ENCODE measurements at regions not wholly inside any gene's neighbourhood (a gene's known extent, or its start where the extent isn't known, plus 50 kb on each side); places are given as distances from the start of the nearest gene placed in this dataset.

DNA sequence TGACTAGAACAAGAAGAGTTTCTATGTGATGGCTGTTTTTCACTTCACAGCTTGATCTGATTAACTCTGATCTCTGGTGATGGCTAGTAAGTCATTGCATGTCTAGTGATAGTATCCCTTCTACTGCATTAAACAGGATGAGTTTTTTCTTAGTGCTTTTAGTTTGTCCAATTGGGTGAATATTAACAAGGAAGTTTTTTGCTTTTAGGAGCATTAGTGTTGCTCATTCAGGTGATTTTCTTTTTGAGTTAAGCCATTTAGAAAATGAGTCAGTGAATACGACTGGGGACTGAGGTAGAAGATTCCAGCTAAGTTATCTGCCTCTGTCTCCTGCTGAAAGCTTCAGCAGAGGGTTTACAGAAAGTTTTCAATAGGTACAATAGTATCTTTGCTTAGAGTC is 306.7 kb downstream of the PIK3C3 start:
- intact Hi-C loops (cut with DNase I; ENCODE audit: low total_unique reads): no loop called here
- H3K36me3 ChIP-seq: no peaks in the 10 kb centered on the region
- H3K9me3 ChIP-seq: no peaks in the 10 kb centered on the region
- H3K27ac ChIP-seq: no peak overlapping the region
- H3K27me3 ChIP-seq: no peaks in the 10 kb centered on the region
- H3K4me1 ChIP-seq: no peaks in the 10 kb centered on the region
- no peak for TF ChIP-seq POLR2AphosphoS5 (IDR thresholded peaks at IDR 0.05)
- no peak for TF ChIP-seq POLR2A (IDR thresholded peaks at IDR 0.05)
- TF ChIP-seq, protein P1, sequence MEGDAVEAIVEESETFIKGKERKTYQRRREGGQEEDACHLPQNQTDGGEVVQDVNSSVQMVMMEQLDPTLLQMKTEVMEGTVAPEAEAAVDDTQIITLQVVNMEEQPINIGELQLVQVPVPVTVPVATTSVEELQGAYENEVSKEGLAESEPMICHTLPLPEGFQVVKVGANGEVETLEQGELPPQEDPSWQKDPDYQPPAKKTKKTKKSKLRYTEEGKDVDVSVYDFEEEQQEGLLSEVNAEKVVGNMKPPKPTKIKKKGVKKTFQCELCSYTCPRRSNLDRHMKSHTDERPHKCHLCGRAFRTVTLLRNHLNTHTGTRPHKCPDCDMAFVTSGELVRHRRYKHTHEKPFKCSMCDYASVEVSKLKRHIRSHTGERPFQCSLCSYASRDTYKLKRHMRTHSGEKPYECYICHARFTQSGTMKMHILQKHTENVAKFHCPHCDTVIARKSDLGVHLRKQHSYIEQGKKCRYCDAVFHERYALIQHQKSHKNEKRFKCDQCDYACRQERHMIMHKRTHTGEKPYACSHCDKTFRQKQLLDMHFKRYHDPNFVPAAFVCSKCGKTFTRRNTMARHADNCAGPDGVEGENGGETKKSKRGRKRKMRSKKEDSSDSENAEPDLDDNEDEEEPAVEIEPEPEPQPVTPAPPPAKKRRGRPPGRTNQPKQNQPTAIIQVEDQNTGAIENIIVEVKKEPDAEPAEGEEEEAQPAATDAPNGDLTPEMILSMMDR (IDR thresholded peaks at IDR 0.05): no peak
- H3K4me3 ChIP-seq: no peak overlapping the region
- no peak for DNase-seq (ENCODE audit: low spot score in 2 of 2)

GRCh38 chr18:42264497-42264896 is 309.5 kb downstream of the PIK3C3 start:
- TF ChIP-seq, protein P1 (IDR thresholded peaks at IDR 0.05): no peak
- TF ChIP-seq POLR2A (IDR thresholded peaks at IDR 0.05) (no peak), POLR2AphosphoS5 (IDR thresholded peaks at IDR 0.05) (no peak)
- intact Hi-C loops (cut with DNase I; ENCODE audit: low total_unique reads): no loop called here
- Histone ChIP-seq H3K36me3 (no peaks in the 10 kb centered on the region), H3K27me3 (no peaks in the 10 kb centered on the region), H3K4me1 (no peaks in the 10 kb centered on the region), H3K27ac (no peak overlapping the region), H3K4me3 (no peak overlapping the region), H3K9me3 (no peaks in the 10 kb centered on the region)
- no peak for DNase-seq (ENCODE audit: low spot score in 2 of 2)

- Histone ChIP-seq H3K27me3 (no peaks in the 10 kb centered on the region), H3K36me3 (no peaks in the 10 kb centered on the region), H3K4me3 (no peak overlapping the region), H3K27ac (no peak overlapping the region), H3K4me1 (no peaks in the 10 kb centered on the region), H3K9me3 (no peaks in the 10 kb centered on the region)
- DNase-seq (ENCODE audit: low spot score in 2 of 2): no peak
- TF ChIP-seq, protein P1 (IDR thresholded peaks at IDR 0.05): no peak
- TF ChIP-seq POLR2A (IDR thresholded peaks at IDR 0.05) (no peak), POLR2AphosphoS5 (IDR thresholded peaks at IDR 0.05) (no peak)
- intact Hi-C loops (cut with DNase I; ENCODE audit: low total_unique reads): no loop called here
Measured at GRCh38 chr18:42268186-42268725, 313.2 kb downstream of the PIK3C3 start.

DNA sequence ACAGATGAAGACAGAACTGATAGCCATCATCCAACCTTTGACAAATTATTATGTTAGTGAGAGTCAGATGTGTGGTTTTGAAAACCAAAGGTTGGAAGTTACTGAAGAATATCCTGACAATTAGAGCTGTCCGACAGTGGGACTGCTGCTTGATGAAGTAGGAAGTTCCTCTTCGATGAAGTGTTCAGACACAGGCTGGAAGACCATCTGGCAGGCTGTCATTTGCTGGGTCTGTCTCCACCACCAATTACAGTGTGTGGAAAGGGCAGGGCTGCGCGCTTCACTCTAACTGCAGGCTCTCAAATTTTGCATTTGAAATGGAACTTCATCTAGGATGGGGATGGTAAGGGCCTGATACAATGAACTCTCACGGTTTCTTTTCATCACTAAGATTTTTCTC is 313.8 kb downstream of the PIK3C3 start:
- intact Hi-C loops (cut with DNase I; ENCODE audit: low total_unique reads): no loop called here
- Histone ChIP-seq H3K4me3 (no peak overlapping the region), H3K9me3 (no peaks in the 10 kb centered on the region), H3K4me1 (no peaks in the 10 kb centered on the region), H3K27ac (no peak overlapping the region), H3K27me3 (no peaks in the 10 kb centered on the region), H3K36me3 (no peaks in the 10 kb centered on the region)
- DNase-seq (ENCODE audit: low spot score in 2 of 2): no peak
- TF ChIP-seq, protein P1 (IDR thresholded peaks at IDR 0.05): no peak
- TF ChIP-seq POLR2AphosphoS5 (IDR thresholded peaks at IDR 0.05): no peak
- no peak for TF ChIP-seq POLR2A (IDR thresholded peaks at IDR 0.05)

DNA sequence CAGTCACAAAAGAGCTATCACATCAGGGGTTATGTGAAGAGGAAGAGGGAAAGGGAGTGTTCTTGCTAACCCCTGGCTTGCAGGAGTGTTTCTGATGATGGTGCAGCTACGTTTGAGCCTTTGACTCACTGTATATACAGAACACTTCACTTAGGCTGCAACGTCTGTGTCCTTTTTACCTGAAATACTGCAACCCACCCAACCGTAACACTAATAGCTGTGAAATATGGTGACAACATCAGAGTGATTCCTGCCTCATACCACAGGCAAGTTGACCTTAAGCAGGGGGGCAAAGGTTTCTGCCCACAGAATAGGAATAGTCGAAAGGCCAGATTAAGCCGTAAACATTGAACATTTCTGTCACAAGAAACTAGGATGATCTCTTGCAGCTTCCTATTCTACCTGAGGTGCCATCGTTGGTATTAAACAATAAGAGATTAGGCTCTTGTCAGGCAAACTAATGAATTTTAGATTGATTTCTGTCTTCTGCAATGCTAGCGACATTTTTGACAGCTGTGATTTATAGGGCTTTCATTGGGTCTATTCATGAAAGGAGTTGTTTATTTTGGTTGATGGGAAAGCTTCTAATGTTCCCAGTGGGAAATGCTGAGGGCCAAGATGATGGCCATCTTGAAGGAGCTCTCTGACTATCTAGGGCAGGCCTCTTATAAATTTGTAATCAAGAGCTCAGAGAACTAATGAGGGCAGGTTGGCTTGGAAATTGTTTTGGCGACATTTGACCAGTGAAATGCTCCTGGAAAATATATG is 316.8 kb downstream of the PIK3C3 start:
- no peak for DNase-seq (ENCODE audit: low spot score in 2 of 2)

More for the DNA sequence above, 316.8 kb downstream of the PIK3C3 start:
- intact Hi-C loops (cut with DNase I; ENCODE audit: low total_unique reads): no loop called here
- TF ChIP-seq POLR2A (IDR thresholded peaks at IDR 0.05) (no peak), POLR2AphosphoS5 (IDR thresholded peaks at IDR 0.05) (no peak)
- TF ChIP-seq, protein P1 (IDR thresholded peaks at IDR 0.05): no peak
- no peaks in the 10 kb centered on the region for H3K36me3 ChIP-seq
- H3K27ac ChIP-seq: no peak overlapping the region
- H3K27me3 ChIP-seq: no peaks in the 10 kb centered on the region
- H3K4me1 ChIP-seq: no peaks in the 10 kb centered on the region
- no peaks in the 10 kb centered on the region for H3K9me3 ChIP-seq
- no peak overlapping the region for H3K4me3 ChIP-seq

Data from breast epithelium (tissue), 4 donors.